HG03097 (cell line): ENCODE measurements at regions not wholly inside any gene's neighbourhood (a gene's known extent, or its start where the extent isn't known, plus 50 kb on each side); places are given as distances from the start of the nearest gene placed in this dataset.

Experiments
- ATAC-seq: cut with Tn5 transposase; IDR thresholded peaks from one replicate; pipeline ENCODE4 v1.9.1; 2021; ENCODE audit not compliant: unreplicated experiment, low FRiP score

GRCh38 chr1:218670875-218671274 is 325.7 kb downstream of the TGFB2 start:
- no peak for ATAC-seq

- no peak for ATAC-seq
Observed at GRCh38 chr1:218671573-218671972, 326.4 kb downstream of the TGFB2 start.

GRCh38 chr1:218673170-218673569 is 328.0 kb downstream of the TGFB2 start:
- no peak for ATAC-seq

DNA sequence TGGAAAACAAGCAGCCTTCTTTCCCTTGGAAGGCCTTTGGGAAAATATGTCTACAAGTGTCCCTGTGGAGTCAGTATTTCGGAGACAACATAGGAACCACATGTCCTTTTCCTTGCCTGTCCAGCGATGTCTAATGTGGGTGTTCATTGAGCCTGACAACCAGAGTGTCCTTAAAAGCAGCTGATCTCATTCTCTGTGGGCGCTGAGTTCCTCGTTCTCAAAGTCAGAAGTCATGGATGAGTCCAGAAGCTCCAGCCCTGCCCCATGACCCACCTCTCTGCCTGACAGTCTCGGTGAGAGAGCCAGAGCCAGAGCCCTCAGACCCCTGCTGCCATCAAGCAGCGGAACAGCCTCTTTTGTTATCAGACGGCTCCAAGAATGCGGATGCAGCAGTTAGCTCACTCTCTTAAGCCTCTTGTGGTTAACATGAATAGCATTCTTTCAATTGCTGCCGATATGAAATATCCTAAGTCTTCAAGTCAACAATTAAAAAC is 329.2 kb downstream of the TGFB2 start:
- ATAC-seq = no peak

- ATAC-seq = no peak
Observed at GRCh38 chr1:218677026-218677425, 331.9 kb downstream of the TGFB2 start.

- no peak for ATAC-seq
Observed at GRCh38 chr1:218679391-218679790, 334.3 kb downstream of the TGFB2 start.

DNA sequence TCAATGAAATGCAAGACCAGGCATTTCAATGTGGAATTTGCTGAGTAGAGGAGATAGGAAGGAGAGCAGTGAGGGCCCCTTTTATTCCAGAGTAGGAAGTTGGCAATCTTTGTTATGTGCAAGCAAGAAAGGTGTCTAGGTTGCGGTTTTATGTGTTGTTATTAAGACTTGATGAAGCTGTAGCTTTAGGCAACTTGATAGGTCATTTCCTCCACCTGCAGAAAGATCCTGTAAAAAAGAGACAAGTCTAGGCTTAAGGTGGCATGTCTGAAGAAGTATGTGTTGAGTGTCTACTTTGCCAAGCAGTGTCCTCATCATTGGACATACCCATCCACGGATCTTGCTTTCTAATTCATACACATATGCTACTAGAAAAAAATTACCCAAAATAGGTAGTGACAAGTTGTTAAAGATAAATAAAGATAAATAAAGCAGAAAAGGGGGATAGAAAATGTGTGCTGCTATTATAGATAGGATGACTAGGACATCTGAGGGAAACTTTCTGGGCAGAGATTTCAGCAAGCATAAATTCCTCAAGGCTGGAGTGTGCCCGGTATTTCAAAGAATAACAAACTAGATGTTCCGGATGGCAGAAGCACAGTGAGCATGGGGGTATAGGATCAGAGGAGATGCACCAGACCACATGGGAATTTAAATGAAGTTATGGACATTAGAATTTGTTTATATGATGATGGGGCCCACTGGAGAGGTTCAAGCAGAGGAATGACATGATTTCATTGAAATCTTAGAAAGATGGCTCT is 335.0 kb downstream of the TGFB2 start:
- ATAC-seq = no peak

- ATAC-seq = no peak
Observed at GRCh38 chr1:218683242-218683641, 338.1 kb downstream of the TGFB2 start.

- no peak for ATAC-seq
Observed at GRCh38 chr1:218686258-218686657, 341.1 kb downstream of the TGFB2 start.

GRCh38 chr1:218686761-218687160 is 341.6 kb downstream of the TGFB2 start:
- ATAC-seq = no peak

GRCh38 chr1:218692808-218693207 is 347.7 kb downstream of the TGFB2 start:
- ATAC-seq = no peak

DNA sequence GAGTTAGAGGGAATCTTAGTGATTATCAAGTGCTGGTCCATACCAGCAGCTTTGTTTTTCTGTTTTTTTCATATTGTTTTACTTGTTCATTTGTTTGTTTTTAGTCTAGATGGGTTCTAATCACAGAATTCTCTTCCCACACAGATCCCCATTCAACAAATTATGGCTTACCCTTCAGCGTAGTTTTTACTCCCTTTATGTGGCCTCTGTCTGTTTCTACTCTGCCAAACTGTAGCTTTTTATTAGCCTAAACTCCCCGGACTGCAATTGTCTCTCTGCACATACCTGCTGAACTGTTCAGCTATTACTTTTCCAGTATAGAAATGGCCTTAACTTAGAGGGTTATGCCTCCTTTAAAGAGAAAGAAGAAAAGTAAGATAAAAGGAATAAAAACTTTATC is 348.5 kb downstream of the TGFB2 start:
- ATAC-seq = no peak

GRCh38 chr1:218694085-218694484 is 348.9 kb downstream of the TGFB2 start:
- no peak for ATAC-seq

GRCh38 chr1:218694636-218695035 is 349.5 kb downstream of the TGFB2 start:
- no peak for ATAC-seq

DNA sequence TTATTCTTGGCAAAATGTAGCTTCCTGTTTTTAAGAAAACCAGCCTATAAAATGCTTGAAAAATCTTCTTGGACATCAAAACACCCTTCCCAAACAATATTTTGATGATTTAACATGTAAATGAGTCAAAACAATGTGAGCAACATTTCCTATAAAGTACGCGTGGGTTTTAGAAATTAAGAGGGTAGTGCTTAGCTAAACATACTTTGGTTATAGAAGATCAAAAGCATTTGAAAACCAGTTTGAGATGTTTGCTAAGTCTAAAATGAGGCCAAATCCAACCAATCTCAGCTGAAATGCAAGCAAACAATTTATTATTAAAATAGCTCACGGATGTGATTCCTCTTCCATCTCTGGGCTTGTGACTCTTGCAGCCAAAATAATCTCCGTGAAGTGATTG is 350.4 kb downstream of the TGFB2 start:
- ATAC-seq = no peak

- ATAC-seq = no peak
Observed at GRCh38 chr1:218698141-218698540, 353.0 kb downstream of the TGFB2 start.

DNA sequence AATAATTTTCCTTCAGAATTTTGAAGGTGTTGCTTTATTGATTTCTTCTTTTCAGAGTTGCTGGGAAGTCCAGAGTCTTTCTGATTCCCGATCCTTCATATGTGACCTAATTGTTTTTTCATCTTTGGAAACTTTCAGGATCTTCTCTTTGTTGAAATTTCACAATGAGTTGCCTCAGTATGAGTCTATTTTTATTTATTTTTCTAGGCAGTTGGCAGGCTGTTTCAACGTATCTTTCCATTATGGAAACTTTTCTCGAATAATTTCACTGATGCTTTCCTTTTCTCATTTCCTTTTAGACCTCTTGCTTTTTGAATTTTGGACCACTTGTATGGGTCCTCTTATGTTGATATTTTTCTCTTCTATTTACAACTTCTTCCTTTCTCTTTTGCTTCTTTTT is 354.3 kb downstream of the TGFB2 start:
- ATAC-seq = no peak

GRCh38 chr1:218699865-218700264 is 354.7 kb downstream of the TGFB2 start:
- no peak for ATAC-seq

- no peak for ATAC-seq
Observed at GRCh38 chr1:218700666-218701065, 355.5 kb downstream of the TGFB2 start.

GRCh38 chr1:218701131-218701530 is 356.0 kb downstream of the TGFB2 start:
- no peak for ATAC-seq

- ATAC-seq = no peak
Observed at GRCh38 chr1:218702775-218703174, 357.6 kb downstream of the TGFB2 start.

- ATAC-seq = no peak
Observed at GRCh38 chr1:218703836-218704235, 358.7 kb downstream of the TGFB2 start.

GRCh38 chr1:218705391-218705790 is 360.3 kb downstream of the TGFB2 start:
- no peak for ATAC-seq
